ENCODE measurements at regions not wholly inside any gene's neighbourhood (a gene's known extent, or its start where the extent isn't known, plus 50 kb on each side); places are given as distances from the start of the nearest gene placed in this dataset.

DNA sequence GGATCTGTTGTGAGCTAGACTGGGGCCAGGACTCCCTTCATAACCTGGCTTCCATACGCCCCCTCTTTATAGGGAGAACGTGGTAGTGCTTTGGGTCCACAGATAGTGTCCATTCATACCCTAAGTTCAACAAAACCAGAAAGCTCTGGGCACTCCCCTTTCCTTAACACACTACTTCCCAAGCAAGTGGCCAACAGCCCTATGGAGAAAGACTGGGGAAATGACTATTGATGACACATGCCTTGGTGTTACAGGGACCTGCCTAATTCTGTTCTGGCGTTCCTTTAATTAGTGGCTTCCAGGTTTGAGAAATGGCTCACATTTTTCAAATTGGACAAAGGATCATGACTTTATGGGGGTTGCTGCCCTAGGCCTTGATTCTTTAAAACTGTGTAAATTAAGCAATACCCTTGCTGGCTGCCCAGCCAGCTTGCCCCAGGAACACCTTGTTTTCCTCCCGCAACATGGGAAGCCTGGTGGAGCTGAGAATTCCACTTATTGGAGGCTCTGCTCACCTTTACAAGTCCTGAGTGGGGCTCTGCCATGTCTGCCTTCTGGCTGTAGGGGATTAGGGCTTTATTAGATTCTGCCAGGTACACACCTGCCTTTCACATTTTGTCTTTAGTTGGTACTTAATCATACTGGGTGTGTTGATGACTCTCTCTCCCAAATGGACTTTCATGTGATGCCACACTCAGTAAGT is 61.1 kb downstream of the RGS12 start:
- DNase-seq (ENCODE audit: low spot score in 2 of 2) = no peak
- 94 to 96% methylated on average over 4 of the region's 4 CpGs for WGBS, 2 donors
- intact Hi-C loops (cut with DNase I; ENCODE audit: low total_unique reads) = no loop called here
- no peak for TF ChIP-seq POLR2A (IDR thresholded peaks at IDR 0.05)
- TF ChIP-seq, protein P1, sequence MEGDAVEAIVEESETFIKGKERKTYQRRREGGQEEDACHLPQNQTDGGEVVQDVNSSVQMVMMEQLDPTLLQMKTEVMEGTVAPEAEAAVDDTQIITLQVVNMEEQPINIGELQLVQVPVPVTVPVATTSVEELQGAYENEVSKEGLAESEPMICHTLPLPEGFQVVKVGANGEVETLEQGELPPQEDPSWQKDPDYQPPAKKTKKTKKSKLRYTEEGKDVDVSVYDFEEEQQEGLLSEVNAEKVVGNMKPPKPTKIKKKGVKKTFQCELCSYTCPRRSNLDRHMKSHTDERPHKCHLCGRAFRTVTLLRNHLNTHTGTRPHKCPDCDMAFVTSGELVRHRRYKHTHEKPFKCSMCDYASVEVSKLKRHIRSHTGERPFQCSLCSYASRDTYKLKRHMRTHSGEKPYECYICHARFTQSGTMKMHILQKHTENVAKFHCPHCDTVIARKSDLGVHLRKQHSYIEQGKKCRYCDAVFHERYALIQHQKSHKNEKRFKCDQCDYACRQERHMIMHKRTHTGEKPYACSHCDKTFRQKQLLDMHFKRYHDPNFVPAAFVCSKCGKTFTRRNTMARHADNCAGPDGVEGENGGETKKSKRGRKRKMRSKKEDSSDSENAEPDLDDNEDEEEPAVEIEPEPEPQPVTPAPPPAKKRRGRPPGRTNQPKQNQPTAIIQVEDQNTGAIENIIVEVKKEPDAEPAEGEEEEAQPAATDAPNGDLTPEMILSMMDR (IDR thresholded peaks at IDR 0.05) = no peak
- no peak overlapping the region for H3K4me3 ChIP-seq (ENCODE audit: low read depth, poor library complexity, severe bottlenecking)

GRCh38 chr4:3354455-3354811 is 61.6 kb downstream of the RGS12 start:
- 94 to 96% methylated on average over 4 of the region's 4 CpGs for WGBS, 2 donors
- TF ChIP-seq, protein P1 (IDR thresholded peaks at IDR 0.05) = no peak
- no peak for TF ChIP-seq POLR2A (IDR thresholded peaks at IDR 0.05)
- intact Hi-C loops (cut with DNase I; ENCODE audit: low total_unique reads) = no loop called here
- H3K4me3 ChIP-seq (ENCODE audit: low read depth, poor library complexity, severe bottlenecking) = no peak overlapping the region
- DNase-seq (ENCODE audit: low spot score in 2 of 2) = no peak

DNA sequence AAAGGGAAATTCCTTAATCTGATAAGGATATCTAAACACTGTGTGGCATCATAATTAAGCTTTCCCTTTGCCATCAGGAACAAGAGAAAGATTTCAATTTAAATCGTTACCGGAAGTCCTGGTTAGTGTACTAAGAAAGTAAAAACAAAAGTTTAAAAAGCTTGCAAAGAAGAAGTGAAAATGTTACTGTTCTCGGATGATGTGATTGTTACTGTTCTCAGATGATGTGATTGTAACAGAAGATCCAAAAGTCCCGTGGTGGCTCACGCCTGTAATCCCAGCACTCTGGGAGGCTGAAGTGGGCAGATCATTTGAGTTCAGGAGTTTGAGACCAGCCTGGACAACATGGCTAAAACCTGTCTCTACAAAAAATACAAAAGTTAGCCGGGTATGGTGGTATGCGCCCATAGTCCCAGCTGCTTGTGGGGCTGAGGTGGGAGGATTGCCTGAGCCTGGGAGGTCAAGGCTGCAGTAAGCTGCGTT is 62.5 kb downstream of the RGS12 start:
- TF ChIP-seq POLR2A (IDR thresholded peaks at IDR 0.05) = no peak
- TF ChIP-seq, protein P1 (IDR thresholded peaks at IDR 0.05) = no peak
- peak in 1 of 2 donors; percentile 49 for DNase-seq (ENCODE audit: low spot score in 2 of 2)
- H3K4me3 ChIP-seq (ENCODE audit: low read depth, poor library complexity, severe bottlenecking) = no peak overlapping the region
- intact Hi-C loops (cut with DNase I; ENCODE audit: low total_unique reads) = no loop called here
- WGBS, 2 donors = 84 to 85% methylated on average over 8 of the region's 8 CpGs

DNA sequence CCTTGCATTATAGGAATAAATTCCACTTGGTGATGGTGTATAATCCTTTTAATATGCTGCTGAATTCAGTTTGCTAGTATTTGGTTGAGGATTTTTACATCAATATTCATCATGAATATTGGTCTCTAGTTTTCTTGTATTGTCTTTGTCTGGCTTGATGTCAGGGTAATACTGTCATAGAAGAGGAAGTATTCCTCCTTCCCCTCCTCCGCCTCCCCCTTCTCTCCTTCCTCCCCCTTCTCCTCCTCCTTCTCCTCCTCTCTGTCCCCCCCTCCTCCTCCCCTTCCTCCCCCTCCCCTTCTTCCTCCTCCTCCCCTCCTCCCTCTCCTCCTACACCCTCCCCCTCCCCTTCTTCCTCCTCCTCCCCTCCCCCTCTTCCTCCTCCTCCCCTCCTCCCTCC is 65.8 kb downstream of the RGS12 start:
- 75 to 87% methylated on average over 1 of the region's 1 CpG for WGBS, 2 donors
- intact Hi-C loops (cut with DNase I; ENCODE audit: low total_unique reads) = no loop called here
- TF ChIP-seq, protein P1 (IDR thresholded peaks at IDR 0.05) = no peak
- TF ChIP-seq POLR2A (IDR thresholded peaks at IDR 0.05) = no peak

GRCh38 chr4:3360777-3361176 is 68.0 kb downstream of the RGS12 start:
- intact Hi-C loops (cut with DNase I; ENCODE audit: low total_unique reads) = no loop called here
- DNase-seq (ENCODE audit: low spot score in 2 of 2) = no peak
- 95% methylated on average over 8 of the region's 8 CpGs for WGBS, 2 donors
- no peak overlapping the region for H3K4me3 ChIP-seq (ENCODE audit: low read depth, poor library complexity, severe bottlenecking)
- TF ChIP-seq, protein P1 (IDR thresholded peaks at IDR 0.05) = no peak
- TF ChIP-seq POLR2A (IDR thresholded peaks at IDR 0.05) = no peak

More for the DNA sequence above, 65.8 kb downstream of the RGS12 start:
- DNase-seq (ENCODE audit: low spot score in 2 of 2) = no peak
- H3K4me3 ChIP-seq (ENCODE audit: low read depth, poor library complexity, severe bottlenecking) = no peak overlapping the region

GRCh38 chr4:3361406-3361805 is 68.6 kb downstream of the RGS12 start:
- no peak for DNase-seq (ENCODE audit: low spot score in 2 of 2)
- WGBS, 2 donors = 94 to 95% methylated on average over 12 of the region's 12 CpGs
- H3K4me3 ChIP-seq (ENCODE audit: low read depth, poor library complexity, severe bottlenecking) = no peak overlapping the region
- intact Hi-C loops (cut with DNase I; ENCODE audit: low total_unique reads) = no loop called here
- no peak for TF ChIP-seq POLR2A (IDR thresholded peaks at IDR 0.05)
- TF ChIP-seq, protein P1 (IDR thresholded peaks at IDR 0.05) = no peak

Data from lower leg skin (tissue), 4 donors.